ENCODE measurements at regions not wholly inside any gene's neighbourhood (a gene's known extent, or its start where the extent isn't known, plus 50 kb on each side); places are given as distances from the start of the nearest gene placed in this dataset.

- H3K23me2 ChIP-seq (ENCODE audit: low read depth, low read length): no peaks in the 10 kb centered on the region
Measured at GRCh38 chr6:169942173-169942572, 190.8 kb downstream of the ERMARD start.

More at GRCh38 chr6:169942173-169942572, 190.8 kb downstream of the ERMARD start:
- H3K9me3 ChIP-seq (ENCODE audit: insufficient read depth in 2 of 2, low read depth in 1 of 2, low read length in 1 of 2): 0 out of 4 replicates have a peak, but pooled peaks cover 0 to 3% of the 10 kb centered on the region in 2 experiments
- no peak overlapping the region for H2BK12ac ChIP-seq (ENCODE audit: low read depth, low read length)
- H3K9ac ChIP-seq (replicated peaks in 1 of 4; ENCODE audit: extremely low read depth in 1 of 4, low read depth in 3 of 4, low read length in 3 of 4): no peak overlapping the region
- no peak for TF ChIP-seq POLR2AphosphoS5 (IDR thresholded peaks at IDR 0.05; ENCODE audit: low read depth, low read length)
- no peak for TF ChIP-seq BRCA1 (IDR thresholded peaks at IDR 0.05; ENCODE audit: low read depth, low read length)
- TF ChIP-seq TEAD4 (IDR thresholded peaks at IDR 0.05; ENCODE audit: low read depth, low read length): no peak
- no peak for TF ChIP-seq CEBPB (IDR thresholded peaks at IDR 0.05; ENCODE audit: low read depth, low read length)
- TF ChIP-seq, protein P1, sequence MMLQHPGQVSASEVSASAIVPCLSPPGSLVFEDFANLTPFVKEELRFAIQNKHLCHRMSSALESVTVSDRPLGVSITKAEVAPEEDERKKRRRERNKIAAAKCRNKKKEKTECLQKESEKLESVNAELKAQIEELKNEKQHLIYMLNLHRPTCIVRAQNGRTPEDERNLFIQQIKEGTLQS (IDR thresholded peaks at IDR 0.05; ENCODE audit: insufficient read depth, low read depth, low read length): no peak
- no peak for TF ChIP-seq EZH2 (IDR thresholded peaks at IDR 0.05; ENCODE audit: low read depth, low read length, severe bottlenecking)
- no peak for TF ChIP-seq CBX5 (IDR thresholded peaks at IDR 0.05; ENCODE audit: low read depth, low read length)
- H2AK5ac ChIP-seq (ENCODE audit: low read depth, low read length): no peak overlapping the region
- no peak overlapping the region for H3K18ac ChIP-seq (ENCODE audit: extremely low read depth, low read length)
- H3K79me1 ChIP-seq (ENCODE audit: low read depth, low read length): no peaks in the 10 kb centered on the region
- FAIRE-seq (no peak), DNase-seq (ENCODE audit: low read depth in 1 of 2, low spot score in 2 of 2) (no peak)
- ChIA-PET POLR2A (ENCODE audit: partially characterized antibody) (no interaction called here), CTCF (ENCODE audit: partially characterized antibody) (interaction anchor here (1.7 kb wide), 1 partner anchor 18 kb away, joined by 5 read pairs; no protein-coding TSS in a partner anchor)
- no peak overlapping the region for H3K4ac ChIP-seq (replicated peaks; ENCODE audit: insufficient read length, low read depth, low read length)
- no peak overlapping the region for H3K4me2 ChIP-seq (ENCODE audit: insufficient read depth in 1 of 2, low read depth in 2 of 2, low read length in 2 of 2)
- H2BK120ac ChIP-seq (replicated peaks; ENCODE audit: low read depth, low read length): no peak overlapping the region
- peaks cover 0 to 2% of the 10 kb centered on the region in 2 experiments for H4K20me1 ChIP-seq (replicated peaks in 1 of 2; ENCODE audit: control insufficient read depth in 1 of 2, insufficient read depth in 2 of 2, low read length in 2 of 2)
- no peaks in the 10 kb centered on the region for H3K79me2 ChIP-seq (ENCODE audit: control insufficient read depth in 1 of 2, insufficient read depth in 2 of 2, low read length in 2 of 2)
- H3K27me3 ChIP-seq (replicated peaks in 1 of 4; ENCODE audit: control insufficient read depth in 3 of 4, extremely low read depth in 1 of 4, insufficient read depth in 3 of 4, low read length in 3 of 4): peaks cover 0 to 19% (median 6%) of the 10 kb centered on the region in 4 experiments; a peak in 5 of 7 replicates
- H2BK5ac ChIP-seq (ENCODE audit: low read depth, low read length): no peak overlapping the region
- H3K56ac ChIP-seq (replicated peaks; ENCODE audit: insufficient read length, low read depth, low read length): no peak overlapping the region
- no peak overlapping the region for H3K14ac ChIP-seq (ENCODE audit: insufficient read length)
- no peaks in the 10 kb centered on the region for H3K36me3 ChIP-seq (ENCODE audit: control insufficient read depth in 2 of 4, insufficient read depth in 4 of 4, low read length in 3 of 4)
- no peak overlapping the region for H2BK15ac ChIP-seq (ENCODE audit: low read length)
- H4K8ac ChIP-seq (ENCODE audit: extremely low read depth, insufficient read depth, low read length): no peak overlapping the region
- no peak overlapping the region for H3K4me3 ChIP-seq (ENCODE audit: extremely low read depth in 1 of 4, insufficient read depth in 2 of 4, low read depth in 3 of 4, low read length in 4 of 4)
- no peak overlapping the region for H3K27ac ChIP-seq (ENCODE audit: low read depth, low read length)
- no peak overlapping the region for H3K23ac ChIP-seq (ENCODE audit: insufficient read length)
- no peak overlapping the region for H2AFZ ChIP-seq (ENCODE audit: low read length)
- no peak overlapping the region for H4K91ac ChIP-seq (replicated peaks; ENCODE audit: insufficient read length, low read length)
- H4K5ac ChIP-seq (ENCODE audit: insufficient read length, low read depth, low read length): no peak overlapping the region
- peaks cover 0 to 8% (median 4%) of the 10 kb centered on the region in 4 experiments; a peak in 4 of 7 replicates for H3K4me1 ChIP-seq (replicated peaks in 1 of 4; ENCODE audit: control insufficient read depth in 3 of 4, insufficient read depth in 4 of 4, low read length in 3 of 4)
- no peak overlapping the region for H2BK20ac ChIP-seq (ENCODE audit: low read length)

Data from H1 (cell line).